Cerebellar nuclear complex (tissue), 1 donor: ENCODE measurements at regions not wholly inside any gene's neighbourhood (a gene's known extent, or its start where the extent isn't known, plus 50 kb on each side); places are given as distances from the start of the nearest gene placed in this dataset.

ENCODE experiments used
- DNase-seq, 2 experiments: peaks; one replicate each; lab custom pipeline; 2025; lab: John Stamatoyannopoulos, UW

GRCh38 chr2:157150747-157151146, 106.8 kb upstream of the GALNT5 start:
- DNase-seq: no peak

- no peak for DNase-seq
Observed at GRCh38 chr2:157152362-157152761, 105.1 kb upstream of the GALNT5 start.

DNA sequence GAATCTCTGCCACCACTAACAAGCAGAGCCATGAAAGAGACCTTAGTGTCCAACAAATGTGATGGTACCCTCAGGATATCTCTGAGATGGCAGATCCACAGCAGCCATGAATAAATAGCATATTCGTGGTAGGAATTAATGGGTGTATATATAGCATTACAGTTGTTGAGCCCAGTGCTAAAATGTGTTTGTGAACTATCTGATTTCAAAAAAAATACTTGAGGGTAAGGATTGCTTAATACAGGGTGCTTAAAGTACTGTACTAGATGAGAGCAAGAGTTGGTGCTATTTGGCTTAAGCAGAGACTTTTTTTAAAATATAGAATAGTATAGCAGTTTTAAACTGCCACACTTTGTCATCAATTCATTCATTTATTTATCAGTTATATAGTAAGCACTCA, 101.5 kb upstream of the GALNT5 start:
- DNase-seq: no peak

- no peak for DNase-seq
Observed at GRCh38 chr2:157158111-157158510, 99.4 kb upstream of the GALNT5 start.

DNA sequence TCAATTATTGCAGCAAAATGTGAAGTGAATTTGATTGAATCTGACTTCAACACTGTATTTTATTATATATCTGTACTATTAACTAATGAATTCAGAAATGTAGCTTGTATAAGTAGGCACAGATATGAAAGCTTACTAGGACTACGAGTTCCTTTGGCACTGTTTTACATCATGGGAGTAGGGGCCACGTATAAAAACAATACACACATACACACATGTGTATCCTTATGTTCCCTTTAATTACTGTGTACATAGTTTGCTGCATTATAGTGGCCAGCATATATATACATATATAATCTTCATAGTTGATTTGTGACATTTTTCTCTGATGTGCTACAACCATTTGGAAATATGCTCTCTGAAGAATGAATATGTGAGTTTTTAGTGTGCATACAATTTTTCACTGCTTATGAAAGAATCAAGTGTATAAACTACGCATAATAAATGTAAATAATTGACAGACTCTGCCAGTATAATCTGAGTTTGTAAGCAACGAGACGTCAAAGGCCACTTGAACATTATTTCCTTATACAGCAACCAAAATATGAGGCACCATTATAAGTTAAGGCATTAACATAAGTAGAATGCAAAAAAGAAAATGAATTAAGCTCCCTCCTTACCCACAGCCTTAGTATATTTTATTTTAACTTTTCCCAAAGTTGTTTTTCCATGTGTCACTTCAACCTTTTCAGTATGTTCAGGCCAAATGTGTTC, 98.1 kb upstream of the GALNT5 start:
- DNase-seq: no peak

- no peak for DNase-seq
Observed at GRCh38 chr2:157160111-157160510, 97.4 kb upstream of the GALNT5 start.

- DNase-seq: no peak
Observed at GRCh38 chr2:157164370-157164769, 93.1 kb upstream of the GALNT5 start.

DNA sequence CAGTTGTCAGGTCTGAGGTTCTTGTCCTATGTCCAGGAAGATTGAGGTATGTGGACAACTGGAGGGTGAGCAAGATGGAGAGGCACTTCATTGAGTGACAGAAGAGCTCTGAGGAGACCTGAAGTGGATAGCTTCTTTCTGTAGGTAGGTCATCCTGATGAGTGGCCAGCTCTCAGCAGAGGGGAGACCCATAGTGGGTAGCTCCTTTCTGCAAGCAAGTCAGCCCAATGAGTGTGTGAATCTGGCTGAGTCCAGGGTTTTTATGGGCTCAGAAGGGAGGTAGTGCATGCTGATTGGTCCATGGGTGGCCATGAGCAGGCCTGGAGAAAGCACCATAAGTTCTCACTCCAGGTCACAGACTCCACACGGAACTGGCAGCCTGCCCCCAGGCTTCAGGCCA, 92.6 kb upstream of the GALNT5 start:
- DNase-seq: no peak

DNA sequence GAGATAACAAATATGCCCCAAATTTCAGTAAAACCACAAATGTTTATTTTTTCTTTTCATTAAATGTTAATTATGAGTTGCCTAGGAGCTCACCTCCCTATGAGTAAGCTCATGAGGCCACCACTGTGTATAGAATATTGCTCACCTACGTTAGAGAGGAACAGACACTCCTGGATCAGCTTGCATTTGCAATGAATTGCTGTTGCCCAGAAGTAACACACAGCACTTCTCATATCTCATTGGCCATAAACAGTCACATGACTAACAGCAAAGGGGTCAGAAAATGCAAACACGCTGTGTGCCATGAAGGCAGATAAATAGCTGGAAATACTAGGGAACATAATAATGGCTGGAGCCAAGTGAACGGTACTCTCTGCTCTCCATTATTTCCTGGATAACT, 89.0 kb upstream of the GALNT5 start:
- no peak for DNase-seq

GRCh38 chr2:157169889-157170288, 87.6 kb upstream of the GALNT5 start:
- no peak for DNase-seq

DNA sequence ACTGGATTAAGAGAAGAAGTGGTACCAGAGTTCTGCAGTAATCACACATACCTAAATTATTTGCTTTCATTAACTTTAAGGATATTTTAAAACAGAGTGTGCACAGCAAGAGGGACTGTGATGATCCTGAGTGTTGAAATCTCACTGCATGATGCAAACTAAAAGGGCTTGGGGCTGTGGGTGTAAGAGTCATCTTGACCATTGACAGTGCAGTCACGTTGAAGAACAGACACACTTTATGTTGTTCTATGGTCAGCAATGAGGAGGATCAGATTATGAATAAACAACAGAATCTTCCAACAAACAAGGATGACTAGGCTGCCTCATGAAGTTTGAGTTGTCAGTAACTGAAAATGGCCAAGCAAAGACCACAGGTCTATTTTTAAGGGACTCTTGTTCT, 87.2 kb upstream of the GALNT5 start:
- DNase-seq: no peak

- DNase-seq: no peak
Observed at GRCh38 chr2:157172239-157172638, 85.3 kb upstream of the GALNT5 start.

DNA sequence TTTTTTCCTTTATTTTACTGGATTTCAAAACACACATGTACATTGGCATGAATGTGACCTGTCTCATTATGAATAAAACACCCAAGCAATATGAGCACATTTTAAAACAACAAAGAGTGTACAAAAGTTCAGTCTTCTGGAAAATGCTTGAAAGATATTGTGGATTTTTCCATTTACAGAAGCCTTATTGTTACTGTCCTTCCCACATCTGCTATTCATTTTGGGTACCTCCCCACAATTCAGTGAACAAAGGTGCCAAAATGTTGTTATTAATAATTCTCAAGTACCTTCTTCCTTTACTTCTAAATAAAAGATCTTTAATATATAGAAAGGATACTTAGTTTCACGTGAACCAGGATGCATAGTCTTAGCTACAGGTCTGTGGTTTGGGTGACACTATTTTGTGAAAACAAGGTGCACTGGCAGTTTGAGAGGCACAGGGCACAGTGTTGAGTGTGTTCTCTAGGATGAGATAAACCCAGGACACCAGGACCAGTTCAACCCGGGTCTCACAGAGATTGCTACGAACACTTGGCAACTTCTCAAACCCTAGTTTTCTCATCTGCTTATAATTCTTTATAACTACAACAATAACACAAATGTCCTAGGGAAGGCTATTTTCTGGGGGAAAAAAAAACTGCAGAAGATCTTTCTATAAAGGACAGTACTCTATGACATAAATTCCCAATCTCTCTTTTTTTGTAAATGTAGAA, 84.5 kb upstream of the GALNT5 start:
- no peak for DNase-seq

- peak; percentile 20 to 53 for DNase-seq
Observed at GRCh38 chr2:157173740-157174184, 83.7 kb upstream of the GALNT5 start.

DNA sequence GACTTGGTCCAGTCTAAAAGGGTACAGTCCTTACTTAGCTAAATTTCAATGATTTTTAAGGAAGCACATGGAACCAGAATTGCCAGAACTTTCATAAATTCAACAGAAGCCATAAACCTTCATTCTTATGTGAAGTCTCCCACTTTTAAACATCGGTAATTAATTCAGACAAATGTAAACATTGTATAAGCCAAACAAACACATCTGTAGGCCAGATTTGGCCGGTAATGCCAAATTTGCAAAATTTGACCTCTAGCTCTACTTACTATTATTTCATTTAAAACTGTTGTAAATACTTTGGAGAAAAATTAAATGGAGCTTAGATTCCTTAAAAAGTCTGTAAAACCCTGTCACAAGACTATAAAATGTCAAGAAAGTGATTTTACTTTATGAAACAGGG, 83.2 kb upstream of the GALNT5 start:
- DNase-seq: no peak

GRCh38 chr2:157176602-157177001, 80.9 kb upstream of the GALNT5 start:
- DNase-seq: no peak

- DNase-seq: no peak
Observed at GRCh38 chr2:157178874-157179273, 78.6 kb upstream of the GALNT5 start.

- DNase-seq: peak in 1 of 2 experiments; percentile 28
Observed at GRCh38 chr2:157179324-157180105, 78.0 kb upstream of the GALNT5 start.

GRCh38 chr2:157180359-157180758, 77.1 kb upstream of the GALNT5 start:
- DNase-seq: no peak

- no peak for DNase-seq
Observed at GRCh38 chr2:157181234-157181633, 76.3 kb upstream of the GALNT5 start.

GRCh38 chr2:157182204-157182709, 75.2 kb upstream of the GALNT5 start:
- DNase-seq: peak; percentile 55 to 88

DNA sequence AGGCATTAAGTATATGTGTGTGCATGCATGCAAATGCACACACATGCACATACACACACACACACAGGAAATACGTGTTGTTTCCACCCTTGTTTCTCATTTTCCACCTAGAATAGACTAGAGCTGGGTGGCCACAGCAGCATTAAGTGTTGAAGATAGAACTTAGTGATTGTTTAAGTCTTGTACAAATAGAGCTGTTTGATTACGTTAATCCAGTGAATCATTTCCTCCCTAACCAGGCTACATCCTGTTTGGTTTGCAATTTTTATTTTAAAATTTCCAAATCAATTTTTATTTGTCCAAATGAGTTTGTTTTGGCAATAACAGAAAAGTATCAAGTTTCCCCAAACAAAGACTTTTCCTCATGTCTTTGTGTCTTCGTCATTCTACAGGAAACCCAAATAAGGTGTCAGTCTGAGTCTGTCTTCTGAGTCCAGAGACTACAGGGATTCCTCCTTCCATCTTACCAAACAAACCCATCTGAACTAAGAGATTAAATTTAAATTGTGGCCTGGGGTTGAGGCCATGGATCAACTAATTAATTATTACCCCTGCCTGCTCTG, 74.6 kb upstream of the GALNT5 start:
- no peak for DNase-seq
